NOMO-1 treated with DMSO at 0.1 percent for 48 hours (cell line): ENCODE measurements at regions not wholly inside any gene's neighbourhood (a gene's known extent, or its start where the extent isn't known, plus 50 kb on each side); places are given as distances from the start of the nearest gene placed in this dataset.
"Not testable (repeated sequence)": the region's sequence is repeated elsewhere in the genome, so short reads cannot be mapped to it uniquely, and the experiment has no call there.

Experiments used
- DNase-seq: peaks from one replicate; lab custom pipeline; 2025; ENCODE audit not compliant: unreplicated experiment; lab: John Stamatoyannopoulos, UW

DNA sequence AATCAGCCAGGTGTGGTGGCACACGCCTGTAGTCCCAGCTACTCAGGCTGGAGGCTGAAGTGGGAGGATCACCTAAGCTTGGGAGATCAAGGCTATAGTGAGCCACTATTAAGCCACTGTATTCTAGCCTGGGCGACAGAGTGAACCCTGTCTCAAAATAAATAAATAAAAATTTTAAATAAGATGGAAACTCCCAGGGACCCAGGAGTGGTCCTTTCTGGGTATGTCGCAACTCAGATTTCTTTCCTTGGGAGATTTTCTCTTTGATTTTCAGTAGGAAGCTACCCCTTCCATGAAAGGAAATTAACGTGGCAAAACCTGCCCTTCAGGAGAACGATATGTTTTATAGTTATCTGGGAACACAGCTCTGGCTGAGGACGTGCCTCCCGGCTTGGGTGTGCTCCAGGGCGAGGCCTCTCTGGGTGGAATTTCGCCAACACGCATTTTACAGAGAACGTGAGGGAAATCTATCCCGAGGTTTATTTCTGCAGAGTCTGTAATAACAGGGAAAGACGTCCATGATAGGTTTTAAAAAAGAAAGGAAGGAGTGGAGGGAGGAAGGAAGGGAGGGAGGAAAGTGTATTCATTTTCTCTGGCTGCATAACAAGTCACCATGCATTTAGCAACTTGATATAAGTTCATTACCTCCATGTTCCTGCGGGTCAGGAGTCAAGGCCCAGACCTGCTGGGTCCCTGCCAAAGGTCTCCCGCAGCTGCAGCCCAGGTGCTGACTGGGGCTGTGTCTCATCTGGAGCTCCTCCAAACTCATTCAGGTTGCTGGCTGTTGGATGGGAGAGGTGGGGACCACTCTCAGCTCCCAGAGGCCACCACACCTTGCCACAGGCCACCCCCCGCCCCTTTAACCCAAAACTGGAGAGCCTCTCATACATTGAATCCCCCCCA, 80.6 kb upstream of the GSC start:
- DNase-seq, result no peak

DNA sequence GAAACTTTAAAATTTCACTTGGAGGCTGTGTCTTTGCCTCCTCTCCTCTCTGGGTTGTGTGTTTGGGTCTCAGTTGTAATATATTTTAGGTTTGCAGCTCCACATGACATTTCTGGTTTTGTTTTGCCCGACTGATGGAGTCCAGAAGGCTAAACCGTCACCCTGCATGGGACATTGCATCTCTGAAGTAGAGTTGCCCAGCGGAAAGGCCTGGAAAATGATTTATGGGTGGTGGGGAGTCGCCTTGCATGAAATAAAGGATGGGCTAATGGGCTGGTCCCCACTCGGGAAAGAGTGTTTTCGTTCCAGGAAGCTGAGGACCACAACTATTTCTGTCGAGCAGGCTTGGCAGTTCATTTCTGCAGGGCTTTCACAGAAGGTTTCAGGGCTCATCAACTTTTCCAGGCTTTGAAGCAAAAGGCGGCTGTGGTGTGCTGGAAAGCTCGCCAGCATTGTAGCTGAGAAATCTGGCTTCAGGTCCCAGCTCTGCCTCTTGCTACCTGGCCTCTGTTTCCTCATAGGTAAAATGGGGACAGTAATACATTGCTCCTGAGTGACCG, 74.8 kb upstream of the GSC start:
- no peak for DNase-seq

DNA sequence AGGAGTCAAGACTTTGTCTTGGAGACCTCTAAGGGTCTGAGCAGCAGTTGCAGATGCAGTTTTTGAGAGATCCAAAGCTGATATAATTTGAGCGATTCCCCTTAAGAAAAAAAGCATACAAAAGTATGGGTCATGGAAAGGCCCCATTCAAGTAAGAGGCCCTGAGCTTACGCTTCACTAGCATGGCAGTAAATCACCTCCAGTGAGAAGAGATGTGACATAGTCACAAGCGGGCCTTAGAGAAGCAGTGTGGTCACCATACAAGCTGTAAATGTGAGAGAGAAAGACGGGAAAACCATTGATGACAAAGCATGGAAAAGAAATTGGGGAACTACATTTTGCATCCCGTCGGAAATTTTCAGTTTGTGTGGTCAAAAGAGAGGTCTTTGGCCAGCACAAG, 70.6 kb upstream of the GSC start:
- DNase-seq, result no peak

DNA sequence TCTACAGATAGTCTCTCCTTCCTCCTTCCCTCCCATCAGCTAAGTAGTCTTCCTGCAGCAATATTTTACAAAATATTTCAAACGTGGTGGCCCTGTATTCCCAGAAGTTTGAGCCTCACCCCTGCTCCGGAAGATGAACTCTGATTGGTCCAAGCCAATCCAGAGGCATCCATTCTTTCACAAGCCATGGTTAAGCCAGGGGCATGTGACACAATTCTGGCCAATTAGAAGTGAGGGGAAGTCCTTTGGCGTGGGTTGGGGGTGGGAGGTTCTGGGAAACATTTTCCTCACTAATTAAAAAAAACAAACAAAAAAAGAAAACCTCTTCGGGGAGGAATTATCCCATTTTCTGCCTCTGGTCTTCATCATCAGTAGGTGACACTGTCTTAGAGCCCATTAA, 69.4 kb upstream of the GSC start:
- no peak for DNase-seq

DNA sequence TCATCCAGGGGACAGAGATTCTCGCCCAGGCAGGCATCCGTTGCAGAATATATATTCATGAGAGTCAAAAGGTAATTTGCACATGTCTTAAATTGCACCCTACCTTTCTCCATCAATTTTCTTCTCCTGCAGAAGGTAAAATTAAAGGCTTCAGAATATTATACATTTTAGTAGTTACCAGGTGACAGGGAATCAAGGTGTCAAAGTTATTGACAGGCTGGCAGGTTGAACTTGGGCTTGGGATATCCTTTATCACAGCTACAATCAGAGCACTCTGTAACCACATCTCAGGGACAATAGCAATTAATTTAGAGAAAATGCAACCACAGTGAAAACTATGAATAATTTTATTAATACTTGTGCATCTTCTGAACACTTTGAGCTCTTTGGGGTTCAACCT, 66.9 kb upstream of the GSC start:
- DNase-seq, result no peak

DNA sequence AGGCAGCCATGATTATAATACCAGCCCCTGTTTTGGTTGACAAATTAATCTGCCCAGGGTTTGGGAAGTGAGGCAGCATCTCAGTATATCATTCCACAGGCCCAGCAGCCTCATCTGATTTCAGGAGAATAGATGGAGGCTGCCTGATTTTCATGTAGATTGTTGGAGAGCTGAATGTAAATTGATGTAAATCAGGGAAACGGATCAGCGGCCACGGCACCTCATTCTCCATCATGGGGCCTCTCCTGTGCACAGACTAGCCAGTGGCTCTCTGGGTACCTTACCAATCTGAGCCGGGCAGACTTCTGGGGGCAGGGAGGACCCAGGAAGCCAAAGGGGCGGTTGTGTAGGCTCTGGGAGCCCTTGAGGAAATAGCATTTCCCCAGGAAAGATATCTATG, 63.7 kb upstream of the GSC start:
- no peak for DNase-seq

DNA sequence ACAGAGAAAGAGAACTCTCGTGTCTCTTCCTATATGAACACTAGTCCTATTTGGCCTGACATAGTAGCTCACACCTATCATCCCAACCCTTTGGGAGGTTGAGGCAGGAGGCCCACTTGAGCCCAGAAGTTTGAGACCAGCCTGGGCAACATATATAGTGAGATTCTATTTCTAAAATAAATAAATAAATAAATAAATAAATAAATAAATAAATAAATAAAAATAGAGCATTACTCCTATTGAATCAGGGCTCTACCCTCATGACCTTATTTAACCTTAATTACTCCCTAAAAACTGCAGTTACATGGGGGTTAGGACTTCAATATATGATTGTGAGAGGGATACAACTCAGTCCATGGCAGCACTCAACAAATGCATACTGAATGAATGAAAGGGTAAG, 61.2 kb upstream of the GSC start:
- no peak for DNase-seq

DNA sequence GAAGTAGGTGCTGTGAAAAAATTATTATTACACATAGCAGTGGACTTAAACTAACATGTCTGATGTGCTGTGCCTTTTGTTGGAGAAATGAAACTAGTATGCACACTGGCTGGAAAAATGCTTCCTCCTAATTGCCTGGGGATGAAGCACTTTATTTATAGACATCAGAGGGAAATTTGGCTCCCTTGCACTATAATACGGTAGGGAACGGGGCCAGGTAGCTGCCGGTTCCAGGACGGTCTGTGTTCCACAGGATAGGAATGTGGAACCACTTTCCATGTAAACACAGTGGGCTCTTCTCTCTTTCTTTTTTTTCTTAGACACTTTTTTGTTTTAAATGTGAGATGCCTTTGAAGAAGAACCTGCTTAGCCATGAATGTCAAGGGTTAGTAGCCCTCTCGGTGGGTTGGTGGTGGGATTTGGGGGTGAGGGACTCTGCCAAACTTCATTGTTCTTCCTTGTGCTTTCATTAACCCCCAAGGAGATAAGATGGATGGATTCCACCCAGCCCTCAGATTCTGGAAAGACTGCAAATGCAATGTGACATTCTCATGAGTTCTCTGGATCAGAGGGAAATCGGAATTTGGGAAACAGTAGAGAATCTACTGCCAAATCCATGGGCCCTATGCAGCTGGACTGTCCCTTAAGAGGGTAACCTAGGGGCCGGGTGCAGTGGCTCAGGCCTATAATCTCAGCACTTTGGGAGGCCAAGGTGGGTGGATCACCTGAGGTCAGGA, 58.0 kb upstream of the GSC start:
- no peak for DNase-seq

DNA sequence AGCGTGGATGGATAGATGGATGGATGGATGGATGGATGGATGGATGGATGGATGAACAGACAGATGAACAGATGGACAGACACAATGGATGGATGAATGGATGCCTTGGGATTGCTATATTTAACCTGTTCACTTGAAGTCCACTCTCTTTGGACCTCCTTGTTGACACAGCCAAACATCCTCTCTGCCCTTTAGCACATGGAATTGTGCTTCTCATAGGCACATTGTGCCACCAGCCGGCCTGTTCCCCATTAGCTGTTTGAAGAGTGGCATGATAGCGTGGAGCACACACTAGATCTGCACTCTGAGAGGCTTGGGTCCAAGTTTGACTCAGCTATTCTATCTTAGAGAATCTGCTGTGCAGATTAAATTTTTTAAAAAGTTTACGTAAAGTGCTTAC, 56.9 kb upstream of the GSC start:
- DNase-seq, result no peak

DNA sequence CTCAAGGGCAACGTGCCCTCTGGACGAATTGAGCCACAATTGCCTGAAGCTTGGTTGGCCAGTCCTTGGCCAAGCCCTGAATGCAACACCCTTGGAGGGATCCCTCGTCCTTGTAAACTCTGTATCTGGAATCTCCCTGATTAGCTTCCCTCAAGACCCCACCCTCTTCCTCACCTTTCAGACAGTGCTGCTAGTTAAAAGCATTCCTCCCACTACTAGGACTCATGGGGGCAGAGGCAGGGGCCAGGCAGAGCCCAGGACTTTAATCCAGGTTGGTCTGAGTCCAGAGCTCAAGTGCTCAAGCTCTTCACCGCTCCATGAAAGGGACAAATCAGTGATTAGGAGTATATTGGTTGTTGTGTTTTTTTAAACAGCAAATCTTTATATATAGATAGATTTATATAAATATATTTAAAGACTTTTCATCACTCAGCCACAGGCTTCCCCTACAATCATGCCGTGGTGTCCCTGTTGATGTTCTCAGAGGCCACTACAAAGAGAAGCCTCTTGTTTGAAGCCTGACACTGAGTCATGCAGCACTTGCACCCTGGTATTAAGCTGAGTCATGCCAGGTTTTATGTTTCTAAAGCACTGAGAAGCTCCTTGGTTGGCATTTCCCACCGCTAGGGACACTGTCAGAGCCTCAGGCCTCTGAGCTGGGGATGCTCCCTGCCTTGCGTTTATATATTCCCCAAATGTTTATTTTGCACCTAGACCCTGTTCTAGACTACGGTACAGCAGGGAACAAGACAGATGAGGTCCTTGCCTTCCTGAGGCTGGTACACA, 53.8 kb upstream of the GSC start:
- no peak for DNase-seq

DNA sequence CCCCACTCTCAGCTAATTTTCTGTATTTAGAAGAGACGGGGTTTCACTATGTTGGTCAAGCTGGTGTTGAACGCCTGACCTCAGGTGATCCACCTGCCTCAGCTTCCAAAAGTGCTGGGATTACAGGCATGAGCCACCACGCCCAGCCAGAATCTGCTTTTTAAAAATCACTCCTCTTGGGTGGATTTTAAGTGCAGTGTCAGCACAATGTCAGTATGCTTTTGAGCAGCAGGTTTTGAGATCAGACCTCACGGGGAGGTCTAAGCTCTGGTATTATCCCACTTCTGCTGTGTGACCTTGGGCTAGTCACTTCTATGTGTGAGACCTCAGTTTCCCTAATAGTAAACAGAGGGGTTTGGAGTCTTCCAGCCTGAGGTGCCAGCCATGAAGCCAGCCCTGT, 51.8 kb upstream of the GSC start:
- DNase-seq, result no peak

DNA sequence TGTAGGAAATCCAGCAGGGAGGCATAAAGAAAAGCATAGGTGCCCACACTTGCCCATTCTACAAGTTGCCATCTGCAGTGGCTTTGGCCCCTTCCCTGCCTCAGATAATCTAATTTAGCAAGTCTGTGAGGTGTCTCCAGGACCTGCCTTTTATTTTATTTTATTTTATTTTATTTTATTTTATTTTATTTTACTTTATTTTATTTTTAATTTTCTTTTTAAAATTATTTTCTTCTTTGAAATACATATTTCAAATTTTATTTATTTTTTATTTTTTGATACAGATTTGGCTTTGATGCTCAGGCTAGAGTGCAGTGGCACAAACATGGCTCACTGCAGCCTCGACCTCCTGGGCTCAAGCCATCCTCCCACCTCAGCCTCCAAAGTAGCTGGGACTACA, 51.0 kb upstream of the GSC start:
- not testable (repeated sequence) for DNase-seq
